Erythroblast (primary cell): ENCODE measurements at regions not wholly inside any gene's neighbourhood (a gene's known extent, or its start where the extent isn't known, plus 50 kb on each side); places are given as distances from the start of the nearest gene placed in this dataset.

Source experiments
- DNase-seq, 2 experiments: peaks; one replicate each; lab custom pipeline; 2025; lab: John Stamatoyannopoulos, UW
- GATA1 ChIP-seq: IDR thresholded peaks from 2 replicates; pipeline ENCODE4 v1.6.1; 2011; ENCODE audit warnings: low read depth, mild to moderate bottlenecking, control low read depth, low read length, moderate library complexity
- POLR2A ChIP-seq: IDR thresholded peaks from 2 replicates; pipeline ENCODE4 v1.6.1; 2011; ENCODE audit warnings: mild to moderate bottlenecking, low read length

DNA sequence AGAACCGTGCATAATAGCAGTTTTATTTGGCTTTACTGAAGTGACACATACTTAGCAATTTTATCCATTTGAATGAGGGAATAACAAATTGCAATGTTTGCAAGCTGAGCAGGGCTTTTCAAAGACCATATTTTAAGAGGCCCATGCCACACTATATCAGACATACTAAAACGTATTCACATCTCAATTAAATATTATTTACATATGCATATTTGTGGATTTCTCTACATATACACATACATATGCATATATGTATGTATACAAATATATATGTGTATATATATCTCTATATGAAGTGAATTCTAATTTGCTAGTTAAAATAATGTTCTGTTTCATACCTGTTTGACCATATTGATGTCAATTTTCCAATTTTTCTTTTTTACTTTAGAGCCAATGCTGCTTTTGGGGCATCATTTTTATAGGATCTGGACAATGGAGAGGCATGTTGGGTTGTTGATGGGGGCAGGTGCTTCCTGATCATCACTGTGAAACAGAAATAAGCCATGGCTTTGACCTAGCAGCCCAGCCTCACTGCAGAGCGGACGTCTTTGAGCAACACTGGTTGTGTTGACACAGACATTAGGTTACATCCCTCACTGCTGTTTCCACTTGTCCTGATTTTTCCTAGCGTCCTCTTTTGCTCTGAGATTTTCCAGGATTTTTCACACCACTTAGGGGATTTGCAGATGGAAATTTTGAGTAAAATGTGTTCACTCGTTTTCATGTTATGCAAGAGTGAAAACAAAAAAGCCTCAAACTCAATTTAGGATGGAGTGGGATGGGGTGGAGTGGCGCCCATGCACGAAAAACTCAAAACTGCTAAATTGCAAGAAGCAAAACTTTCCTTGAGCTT lies 56.9 kb downstream of the RDH14 start:
- TF ChIP-seq POLR2A (no peak), GATA1 (no peak)
- DNase-seq = no peak

DNA sequence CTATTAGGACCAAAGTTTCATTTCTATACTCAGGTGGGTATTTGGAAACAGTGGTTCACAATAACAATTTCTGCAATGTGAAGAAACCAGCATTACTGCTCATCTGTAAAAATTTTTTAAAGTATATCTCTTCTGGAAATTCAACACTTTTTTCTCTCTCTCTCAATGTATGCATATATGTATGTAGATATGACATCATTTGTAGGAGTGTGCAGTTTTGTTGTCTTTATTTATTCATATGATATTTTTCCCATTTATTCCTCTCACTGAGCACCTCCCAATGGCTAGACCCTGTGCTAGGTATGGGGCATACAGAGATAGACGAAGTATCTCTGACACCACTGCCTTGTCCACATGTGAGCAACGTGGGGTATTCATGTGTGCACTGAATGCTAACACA lies 58.3 kb downstream of the RDH14 start:
- no peak for DNase-seq
- TF ChIP-seq POLR2A = no peak
- no peak for TF ChIP-seq GATA1

DNA sequence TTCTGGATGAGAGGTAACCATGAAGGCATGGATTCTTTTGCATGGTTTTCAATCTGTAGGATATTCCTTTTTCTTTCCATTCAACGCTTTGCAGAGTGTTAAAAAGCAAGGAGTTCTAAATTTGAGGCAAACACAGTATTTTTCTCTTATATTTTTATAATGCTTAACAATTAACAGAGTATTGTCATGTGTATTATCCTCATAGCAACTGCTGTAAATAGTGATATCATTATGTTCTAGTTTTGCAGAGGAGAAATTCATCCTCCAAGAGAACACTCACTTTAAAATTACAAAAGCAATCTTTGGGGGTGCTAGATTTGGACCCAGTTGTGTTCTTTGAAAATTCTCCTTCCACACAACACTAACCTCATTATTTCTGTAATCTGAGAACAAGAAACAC lies 58.7 kb downstream of the RDH14 start:
- no peak for DNase-seq
- no peak for TF ChIP-seq GATA1
- no peak for TF ChIP-seq POLR2A

DNA sequence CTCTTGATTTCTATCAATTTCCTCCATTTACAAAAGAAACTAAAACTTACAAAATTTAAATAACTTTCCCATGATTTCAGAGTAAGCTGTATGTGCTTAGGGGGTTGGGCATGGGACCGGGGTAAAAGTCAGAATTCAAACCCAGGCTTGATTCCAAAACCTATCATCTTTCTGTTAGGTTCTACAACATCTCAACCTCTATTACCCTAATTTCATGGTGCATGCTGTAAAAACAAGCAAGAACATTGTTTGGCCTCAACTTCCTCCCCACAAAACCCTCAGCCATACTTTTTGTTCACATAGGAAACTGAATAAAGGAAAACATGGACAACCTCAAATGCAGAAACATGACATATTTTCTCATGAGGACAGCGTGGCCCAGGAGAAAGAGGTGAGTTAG lies 59.3 kb downstream of the RDH14 start:
- no peak for DNase-seq
- no peak for TF ChIP-seq GATA1
- no peak for TF ChIP-seq POLR2A

DNA sequence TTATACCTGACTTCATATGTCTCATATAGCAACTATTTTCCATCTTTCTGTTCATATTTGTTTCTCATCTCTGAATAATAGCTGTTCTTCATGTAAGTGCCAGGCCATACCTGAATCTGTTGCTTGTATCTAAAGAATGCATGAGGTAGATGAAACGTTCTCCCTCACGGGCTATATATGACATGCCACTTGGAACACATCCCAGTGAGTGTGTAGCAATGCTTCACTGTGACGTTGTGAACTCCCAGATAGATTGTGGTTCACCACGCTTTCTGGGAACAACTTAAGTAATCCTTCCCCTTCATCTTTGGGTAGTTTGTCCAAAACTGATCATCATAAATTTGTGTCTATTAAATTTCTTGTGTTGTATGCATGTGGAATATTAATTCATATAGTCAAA lies 60.1 kb downstream of the RDH14 start:
- no peak for TF ChIP-seq GATA1
- TF ChIP-seq POLR2A = no peak
- no peak for DNase-seq

DNA sequence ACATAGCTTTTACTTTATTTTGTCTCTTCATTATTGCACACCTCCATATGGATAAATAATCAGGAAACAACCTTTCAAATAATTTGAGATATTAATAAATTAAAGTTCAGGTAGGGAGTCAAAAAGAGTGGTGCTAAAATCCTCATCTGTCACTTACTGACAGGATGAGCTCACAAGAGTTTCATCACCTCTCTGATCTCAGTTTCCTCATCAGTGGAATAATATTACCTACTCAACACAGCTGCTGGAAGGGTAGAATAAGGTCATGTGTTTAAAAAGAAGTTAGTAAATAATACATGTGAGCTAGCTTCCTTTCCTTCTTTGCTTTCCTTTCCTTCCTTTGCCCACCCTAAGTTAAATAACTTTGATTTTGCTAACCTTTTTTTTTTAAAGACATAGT lies 61.9 kb downstream of the RDH14 start:
- DNase-seq = no peak
- TF ChIP-seq POLR2A (no peak), GATA1 (no peak)

DNA sequence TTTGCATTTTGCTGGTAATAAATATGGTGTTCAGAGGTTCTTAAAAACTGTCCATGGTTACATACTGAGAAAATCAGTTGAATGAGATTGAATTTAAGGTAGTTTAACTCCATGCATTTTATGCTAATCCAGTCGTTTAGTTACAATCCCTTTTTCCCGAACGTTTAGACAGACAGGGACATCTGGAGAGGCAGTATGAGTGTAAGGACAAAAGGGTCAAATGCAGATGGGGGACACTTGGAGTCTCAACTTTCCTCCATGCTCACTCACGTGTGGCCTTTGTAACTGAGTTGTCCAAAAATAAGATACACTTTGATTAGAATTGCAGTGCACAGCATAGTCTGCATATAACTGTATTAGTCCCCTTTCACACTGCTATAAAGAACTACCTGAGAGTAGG lies 63.9 kb downstream of the RDH14 start:
- no peak for DNase-seq
- TF ChIP-seq POLR2A = no peak

DNA sequence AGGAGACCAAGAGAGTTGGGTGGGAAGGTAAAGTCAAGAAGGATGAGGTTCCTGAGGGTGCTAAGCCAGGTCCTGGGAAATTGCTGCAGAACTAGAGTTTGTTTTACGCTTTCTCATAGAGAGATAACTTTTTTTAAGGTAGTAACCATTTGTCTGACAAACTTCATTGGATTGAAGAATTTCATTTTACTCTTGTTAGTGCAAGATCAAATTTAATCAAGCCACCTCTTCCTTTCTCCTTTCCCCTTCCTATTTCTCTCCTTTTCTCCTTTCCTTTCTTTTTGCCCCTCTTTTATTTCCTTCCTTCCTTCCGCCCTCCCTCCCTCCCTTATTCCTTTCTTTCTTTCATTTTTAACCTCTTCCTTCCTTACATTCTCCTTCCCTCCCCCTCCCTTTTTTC lies 65.4 kb downstream of the RDH14 start:
- no peak for DNase-seq
- TF ChIP-seq POLR2A (no peak), GATA1 (no peak)

DNA sequence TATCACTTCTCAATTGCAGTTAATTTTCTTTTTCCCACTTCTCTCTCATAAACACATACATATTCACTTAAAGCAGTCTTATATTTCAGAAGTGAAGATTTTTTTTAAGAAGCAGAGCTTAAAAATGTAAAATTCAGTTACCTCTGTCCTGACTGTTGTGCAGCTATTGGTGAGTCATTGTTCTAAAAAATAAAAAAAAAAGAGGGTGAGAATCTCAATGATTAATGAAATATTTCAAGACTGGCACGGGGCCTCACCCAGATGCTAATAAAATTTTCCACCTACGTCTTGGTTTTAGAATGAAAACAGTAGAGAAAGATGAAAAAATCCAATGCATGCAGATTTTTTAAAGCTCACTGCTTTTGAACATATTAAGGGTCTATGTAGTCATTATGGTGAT lies 67.7 kb downstream of the RDH14 start:
- no peak for DNase-seq
- TF ChIP-seq POLR2A = no peak

DNA sequence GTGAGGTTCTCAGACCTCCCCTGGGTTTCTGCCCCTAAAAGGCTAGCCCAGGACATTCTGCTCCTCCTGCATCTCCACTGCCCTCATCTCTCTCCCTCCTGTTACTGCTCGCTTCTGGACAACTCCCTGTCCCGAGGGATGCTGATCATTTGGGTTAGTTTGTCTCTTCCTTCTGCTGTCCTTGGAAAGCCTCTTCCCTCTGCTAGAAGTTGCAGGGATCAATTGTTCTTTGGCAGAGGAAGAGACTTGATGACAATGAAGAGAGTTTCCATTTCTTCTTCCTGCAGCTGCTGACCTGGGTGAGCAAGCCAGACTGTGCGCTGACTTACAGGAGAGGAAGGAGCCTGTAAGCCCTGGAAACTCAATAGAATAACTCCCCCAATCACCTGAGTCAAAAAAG lies 68.9 kb downstream of the RDH14 start:
- TF ChIP-seq POLR2A = no peak
- TF ChIP-seq GATA1 = no peak
- no peak for DNase-seq

DNA sequence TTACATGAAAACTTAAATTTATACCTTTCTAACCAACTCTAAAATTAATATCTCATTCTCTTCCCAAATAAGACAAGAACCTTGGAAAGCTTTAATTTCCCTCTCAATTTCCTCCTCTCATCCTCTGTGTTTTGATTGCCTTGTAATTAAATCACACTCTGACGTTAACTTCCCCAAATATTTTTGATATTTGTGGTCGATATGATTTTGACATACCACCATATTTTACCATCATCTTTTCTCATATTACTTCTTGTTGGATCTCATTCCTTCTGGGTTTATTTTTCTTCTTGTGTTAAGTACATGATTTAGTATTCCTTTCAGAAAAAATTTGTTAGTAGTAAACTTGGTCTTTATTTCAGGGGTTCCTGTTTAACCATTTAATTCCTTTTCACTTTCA lies 69.6 kb downstream of the RDH14 start:
- TF ChIP-seq POLR2A (no peak), GATA1 (no peak)
- DNase-seq = no peak

DNA sequence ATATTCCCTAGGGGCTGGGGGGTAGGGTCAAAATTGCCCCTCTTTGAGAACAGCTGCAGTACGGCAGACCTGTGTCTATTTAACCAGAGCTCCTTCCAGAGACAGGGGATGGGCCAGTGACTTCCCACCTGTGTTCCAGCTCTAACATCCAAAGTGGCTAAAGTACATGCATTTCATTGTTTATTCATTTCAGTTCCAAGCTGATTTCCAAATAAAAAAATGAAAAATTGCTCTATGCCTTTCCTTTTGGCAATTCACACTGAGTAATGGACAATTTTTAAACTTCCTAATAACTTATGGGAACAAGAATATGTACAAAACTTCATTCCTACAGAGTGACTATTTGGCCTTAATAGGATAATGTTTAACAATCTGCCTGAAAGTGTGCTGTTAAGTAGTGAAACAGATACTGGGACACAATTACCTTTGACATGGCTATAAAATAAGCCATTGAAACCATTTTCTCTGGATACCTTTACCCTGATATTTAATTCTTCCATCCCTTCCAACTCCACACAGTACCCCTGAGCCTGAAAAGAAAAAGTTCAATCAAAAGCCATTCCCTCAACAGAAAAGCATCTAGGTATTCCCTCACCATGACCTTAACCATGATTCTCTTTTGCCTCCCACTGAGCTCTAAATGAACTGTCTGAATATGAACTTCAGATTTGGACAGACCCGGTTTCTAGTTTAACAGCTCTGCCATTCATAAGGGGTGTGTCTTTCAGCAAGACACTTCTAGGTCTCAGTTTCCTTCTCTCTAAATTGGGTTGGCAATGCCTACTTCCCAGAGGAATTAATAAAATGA lies 73.1 kb downstream of the RDH14 start:
- no peak for DNase-seq
- TF ChIP-seq GATA1 = no peak
- TF ChIP-seq POLR2A = no peak

DNA sequence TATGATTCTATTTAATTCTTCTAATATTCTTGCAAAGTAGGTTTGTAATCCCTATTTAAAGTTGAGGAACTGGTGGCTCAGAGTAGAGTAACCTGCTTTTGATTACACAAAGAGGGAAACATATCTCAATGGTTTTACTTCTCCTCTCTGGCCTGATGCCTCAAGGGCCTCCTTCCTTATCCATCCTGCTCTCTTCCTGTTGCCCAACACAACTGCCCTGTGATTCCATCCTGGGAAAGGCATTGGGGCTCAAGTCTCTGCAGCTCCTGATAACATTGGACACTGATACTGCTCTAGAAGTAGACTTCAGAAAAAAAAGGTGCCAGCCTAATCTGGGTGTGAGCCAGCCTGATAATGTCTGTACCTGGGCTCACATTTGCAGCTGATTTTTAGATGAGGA lies 75.8 kb downstream of the RDH14 start:
- TF ChIP-seq POLR2A (no peak), GATA1 (no peak)
- DNase-seq = no peak

DNA sequence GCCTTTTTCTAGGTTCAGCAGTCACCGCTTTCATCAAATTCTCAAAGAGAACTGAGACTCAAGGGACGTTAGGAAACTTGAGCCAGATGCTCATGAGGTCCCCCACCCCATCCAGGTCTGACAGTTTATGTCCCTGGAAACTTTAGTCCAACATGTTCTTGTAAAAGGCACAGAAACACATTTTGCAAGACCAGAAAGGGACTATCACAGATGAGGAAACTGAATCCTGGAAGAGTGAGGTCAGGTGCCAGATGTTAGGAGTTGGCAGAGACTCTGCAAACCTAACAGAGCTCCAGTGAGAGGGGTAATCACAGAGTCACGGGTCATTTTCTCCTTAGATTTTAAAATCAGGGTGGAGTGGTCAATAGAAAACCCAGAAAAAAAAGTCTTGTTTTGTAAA lies 76.6 kb downstream of the RDH14 start:
- TF ChIP-seq GATA1 (no peak), POLR2A (no peak)
- no peak for DNase-seq
